GM13977 (cell line): ENCODE measurements at regions not wholly inside any gene's neighbourhood (a gene's known extent, or its start where the extent isn't known, plus 50 kb on each side); places are given as distances from the start of the nearest gene placed in this dataset.

Experiments used
- DNase-seq: peaks from one replicate; pipeline ENCODE4 v3.0.0; 2012; ENCODE audit warnings: low spot score
- CTCF ChIP-seq: IDR thresholded peaks from 2 replicates; pipeline ENCODE4 v1.5.1; 2012; ENCODE audit warnings: mild to moderate bottlenecking, control low read depth; ENCODE audit not compliant: insufficient read depth; ENCODE audit errors: extremely low read depth, missing control alignments
- in situ Hi-C: fragments of 300-500 bp; cut with MboI; formaldehyde crosslinking; loops from one replicate; pipeline ENCODE4 v1.12.0; 2022; ENCODE audit warnings: low sequenced_read_pairs, low pct_unique_long_range_greater_than_20kb, mixed read lengths, inconsistent platforms; ENCODE audit not compliant: unreplicated experiment

GRCh38 chr21:39124681-39125251 lies 58.5 kb downstream of the PSMG1 start:
- in situ Hi-C loops: loop anchor here (25.0 kb wide), 1 partner anchor 387 kb away; no protein-coding TSS in a partner anchor
- no peak for DNase-seq
- no peak for TF ChIP-seq CTCF

GRCh38 chr21:39123375-39123774 lies 59.9 kb downstream of the PSMG1 start:
- DNase-seq: no peak
- in situ Hi-C loops: no loop called here
- TF ChIP-seq CTCF: no peak

- no peak for DNase-seq
- TF ChIP-seq CTCF: no peak
- in situ Hi-C loops: no loop called here
Measured at GRCh38 chr21:39121600-39122355, 61.5 kb downstream of the PSMG1 start.

- in situ Hi-C loops: no loop called here
- no peak for TF ChIP-seq CTCF
- no peak for DNase-seq
Measured at GRCh38 chr21:39120876-39121599, 62.2 kb downstream of the PSMG1 start.

- DNase-seq: no peak
- no peak for TF ChIP-seq CTCF
- in situ Hi-C loops: no loop called here
Measured at GRCh38 chr21:39119891-39120290, 63.4 kb downstream of the PSMG1 start.

GRCh38 chr21:39118604-39119215 lies 64.5 kb downstream of the PSMG1 start:
- no peak for TF ChIP-seq CTCF
- DNase-seq: no peak
- in situ Hi-C loops: no loop called here
